NT2/D1 (cell line): ENCODE measurements at regions not wholly inside any gene's neighbourhood (a gene's known extent, or its start where the extent isn't known, plus 50 kb on each side); places are given as distances from the start of the nearest gene placed in this dataset.

Source experiments
- SUZ12 ChIP-seq: IDR thresholded peaks from 2 replicates; pipeline ENCODE4 v1.6.1; 2011; ENCODE audit not compliant: insufficient read length, insufficient read depth; ENCODE audit errors: extremely low read depth
- YY1 ChIP-seq: IDR thresholded peaks from 2 replicates; pipeline ENCODE4 v1.6.1; 2011; ENCODE audit not compliant: insufficient read length, insufficient read depth
- ZNF274 ChIP-seq: IDR thresholded peaks from 2 replicates; pipeline ENCODE4 v1.6.1; 2011; ENCODE audit warnings: mild to moderate bottlenecking, low read depth, low read length

DNA sequence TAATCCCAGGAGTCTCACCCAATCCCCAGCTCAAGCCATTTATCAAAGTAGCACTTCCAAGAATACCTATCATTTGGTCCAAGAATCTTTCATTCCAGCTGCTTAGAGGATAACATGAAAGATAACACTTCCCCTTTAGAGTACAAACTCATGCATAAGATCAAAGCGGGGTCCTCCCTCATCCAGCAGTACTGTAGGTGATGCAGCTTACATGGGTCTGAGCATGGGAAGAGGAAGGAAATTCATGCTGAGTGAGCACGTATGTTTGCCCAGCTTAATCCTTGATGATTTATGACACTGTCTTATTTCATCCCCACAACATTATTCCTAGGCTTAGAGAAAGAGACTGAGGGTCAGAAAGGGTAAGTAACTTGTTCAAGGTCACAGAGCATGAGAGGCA lies 167.1 kb upstream of the GJB5 start:
- TF ChIP-seq ZNF274 (no peak), YY1 (no peak), SUZ12 (no peak)
